ENCODE measurements at regions not wholly inside any gene's neighbourhood (a gene's known extent, or its start where the extent isn't known, plus 50 kb on each side); places are given as distances from the start of the nearest gene placed in this dataset.

- TF ChIP-seq CTCF (IDR thresholded peaks at IDR 0.05) (no peak), POLR2A (IDR thresholded peaks at IDR 0.05) (no peak), POLR2AphosphoS5 (IDR thresholded peaks at IDR 0.05) (no peak), EP300 (IDR thresholded peaks at IDR 0.05) (no peak)
Observed at GRCh38 chr9:93899609-93900435, 55.3 kb downstream of the BARX1 start.
